Endometrial microvascular endothelial cells (primary cell): ENCODE measurements at regions not wholly inside any gene's neighbourhood (a gene's known extent, or its start where the extent isn't known, plus 50 kb on each side); places are given as distances from the start of the nearest gene placed in this dataset.

ENCODE experiments used
- in situ Hi-C: cut with HindIII; loops from 2 replicates; pipeline ENCODE4 v1.10.0; 2017; ENCODE audit warnings: low sequenced_read_pairs, low pct_unique_long_range_greater_than_20kb; ENCODE audit errors: inconsistent ontology term

DNA sequence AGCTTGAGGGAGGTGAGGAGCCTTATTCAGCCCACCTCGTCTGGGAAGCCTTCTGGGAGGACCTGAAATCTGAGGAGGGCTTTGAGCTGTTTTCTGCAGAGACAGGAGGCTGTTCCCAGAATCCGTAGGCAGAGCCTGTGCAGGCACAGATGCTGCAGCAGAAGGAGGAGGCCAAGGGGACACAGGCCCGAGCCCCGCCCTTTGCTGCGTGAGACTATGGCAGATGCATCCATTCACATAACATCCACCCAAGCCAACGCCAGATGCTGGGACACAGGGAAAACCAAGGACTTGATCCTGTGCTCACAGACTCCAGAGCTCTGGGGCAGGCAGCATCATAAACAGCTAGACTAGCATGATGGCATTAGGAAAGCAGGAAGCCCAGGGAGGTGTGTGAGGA lies 98.2 kb downstream of the KCNF1 start:
- in situ Hi-C loops, result loop anchor here (10.0 kb wide), 1 partner anchor 55 kb away; no protein-coding TSS in a partner anchor

DNA sequence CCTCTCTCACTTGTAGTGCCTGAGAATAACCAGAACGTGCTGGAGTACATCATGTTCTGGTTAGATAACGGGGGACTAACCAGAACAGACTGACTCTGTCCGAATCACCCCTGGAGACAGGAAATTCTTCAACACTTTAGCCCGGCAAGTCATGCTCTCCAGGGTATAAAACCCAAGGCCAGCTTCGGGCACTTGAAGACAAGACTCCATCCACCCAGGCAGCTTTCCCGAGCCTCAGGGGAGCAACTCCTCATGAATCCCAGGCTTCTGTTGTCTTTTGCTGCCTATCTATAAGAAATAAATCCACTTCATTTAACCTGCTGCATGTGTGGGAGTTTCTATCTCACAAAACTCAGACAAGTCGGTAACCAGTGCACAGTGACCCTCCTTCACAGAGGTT lies 99.6 kb downstream of the KCNF1 start:
- in situ Hi-C loops, result no loop called here

DNA sequence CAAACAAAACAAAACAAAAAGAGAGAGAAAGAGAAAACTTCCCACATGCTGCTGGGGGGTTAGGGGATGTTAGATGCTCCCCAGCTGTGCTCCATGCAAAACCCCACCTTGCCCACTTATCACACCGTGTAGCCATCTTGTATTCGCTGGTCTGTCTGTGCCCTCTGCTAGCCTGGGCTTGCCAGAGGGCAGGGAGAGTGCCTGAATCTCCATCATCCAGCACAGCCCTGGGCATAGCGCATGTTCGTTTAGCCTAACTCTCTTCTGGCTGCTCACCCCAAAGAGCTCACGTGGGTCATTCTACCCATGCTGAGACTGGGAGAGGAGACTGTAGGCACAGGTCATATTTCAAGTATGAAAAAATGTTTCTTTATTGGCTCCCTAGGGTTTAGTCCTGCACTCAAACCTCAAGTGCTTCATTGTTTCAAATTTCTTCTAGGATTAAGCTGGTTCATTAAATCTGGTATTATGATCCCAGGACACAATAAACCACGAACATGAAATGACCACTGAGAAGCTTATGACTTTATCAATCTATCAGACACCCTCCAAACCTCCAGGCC lies 100.5 kb downstream of the KCNF1 start:
- in situ Hi-C loops, result no loop called here

DNA sequence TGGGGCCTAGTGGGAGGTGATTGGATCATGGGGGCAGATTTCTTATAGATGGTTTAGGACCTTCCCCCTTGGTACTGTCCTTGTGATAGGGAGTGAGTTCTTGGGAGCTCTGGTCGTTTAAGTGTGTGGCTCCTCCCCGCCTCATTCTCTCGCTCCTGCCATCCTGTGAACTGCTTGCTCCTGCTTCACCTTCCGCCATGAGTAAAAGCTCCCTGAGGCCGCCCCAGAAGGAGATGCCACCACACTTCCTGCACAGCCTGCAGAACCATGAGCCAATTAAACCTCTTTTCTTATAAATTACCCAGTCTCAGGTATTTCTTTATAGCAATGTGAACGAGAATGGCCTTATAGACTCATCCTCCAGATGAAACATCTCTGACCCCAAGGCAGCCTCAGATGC lies 101.5 kb downstream of the KCNF1 start:
- in situ Hi-C loops, result no loop called here

DNA sequence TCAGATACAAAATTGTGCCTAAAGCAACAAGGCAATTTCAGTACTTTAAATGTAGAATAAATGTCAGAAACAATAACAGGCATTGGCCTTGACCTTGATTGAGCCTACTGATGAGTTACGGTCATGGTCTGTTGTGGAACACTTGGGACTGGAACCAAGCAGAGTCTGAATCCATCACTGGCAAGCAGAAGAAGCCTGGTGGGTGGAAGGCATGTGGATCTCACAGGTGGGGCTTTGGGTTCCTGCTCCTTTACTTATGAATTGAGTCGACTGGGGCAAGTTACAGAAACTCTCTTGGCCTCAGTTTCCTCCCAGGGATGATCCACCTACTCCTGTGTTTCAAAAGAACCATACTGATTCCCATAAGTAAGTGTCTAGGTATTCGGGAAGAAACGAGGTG lies 102.3 kb downstream of the KCNF1 start:
- in situ Hi-C loops, result no loop called here

DNA sequence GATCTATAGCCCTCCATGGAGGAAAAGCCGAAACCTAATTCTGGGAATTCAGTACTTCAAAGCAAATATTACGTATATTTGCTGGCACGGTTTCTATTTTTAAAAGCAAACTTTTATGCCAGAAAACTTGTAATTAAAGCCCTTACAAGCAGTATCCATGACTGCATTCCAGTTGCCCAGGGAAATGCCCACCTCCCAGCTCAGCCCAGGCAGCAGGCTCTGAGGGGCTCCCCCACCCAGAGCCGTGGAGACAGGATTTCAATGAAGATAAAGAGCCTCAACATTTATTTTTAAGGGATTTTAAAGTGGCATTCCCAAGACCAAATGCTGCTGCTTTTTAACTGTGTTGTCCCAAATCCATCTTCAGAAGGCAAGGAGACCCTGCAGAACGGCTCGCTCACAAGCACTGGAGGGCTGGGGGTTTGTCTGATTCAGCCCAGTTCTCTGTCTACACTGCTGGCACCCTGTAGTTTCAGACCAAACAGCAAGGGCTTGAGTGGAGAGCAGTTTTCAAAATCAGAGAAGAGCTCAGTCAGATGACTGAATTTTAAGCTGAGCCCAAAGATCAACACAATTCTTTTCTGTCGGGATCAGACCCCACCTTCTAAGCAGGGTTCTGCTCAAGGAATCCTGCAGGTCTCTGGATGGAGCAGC lies 105.1 kb downstream of the KCNF1 start:
- in situ Hi-C loops, result no loop called here

DNA sequence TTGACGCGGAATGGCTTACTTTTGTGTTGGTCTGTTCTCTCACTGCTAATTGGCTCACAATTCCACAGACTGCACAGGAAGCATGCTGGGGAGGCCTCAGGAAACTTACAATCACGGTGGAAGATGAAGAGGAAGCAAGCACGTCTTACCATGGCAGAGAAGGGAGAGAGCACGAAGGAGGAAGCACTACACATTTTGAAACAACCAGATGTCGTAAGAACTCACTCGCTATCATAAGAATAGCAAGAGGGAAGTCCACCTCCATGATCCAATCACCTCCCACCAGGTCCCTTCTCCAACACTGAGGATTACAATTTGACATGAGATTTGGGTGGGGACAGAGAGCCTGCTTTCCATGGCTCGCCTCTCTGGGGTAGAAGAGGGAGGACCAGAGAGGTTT lies 106.2 kb downstream of the KCNF1 start:
- in situ Hi-C loops, result no loop called here

DNA sequence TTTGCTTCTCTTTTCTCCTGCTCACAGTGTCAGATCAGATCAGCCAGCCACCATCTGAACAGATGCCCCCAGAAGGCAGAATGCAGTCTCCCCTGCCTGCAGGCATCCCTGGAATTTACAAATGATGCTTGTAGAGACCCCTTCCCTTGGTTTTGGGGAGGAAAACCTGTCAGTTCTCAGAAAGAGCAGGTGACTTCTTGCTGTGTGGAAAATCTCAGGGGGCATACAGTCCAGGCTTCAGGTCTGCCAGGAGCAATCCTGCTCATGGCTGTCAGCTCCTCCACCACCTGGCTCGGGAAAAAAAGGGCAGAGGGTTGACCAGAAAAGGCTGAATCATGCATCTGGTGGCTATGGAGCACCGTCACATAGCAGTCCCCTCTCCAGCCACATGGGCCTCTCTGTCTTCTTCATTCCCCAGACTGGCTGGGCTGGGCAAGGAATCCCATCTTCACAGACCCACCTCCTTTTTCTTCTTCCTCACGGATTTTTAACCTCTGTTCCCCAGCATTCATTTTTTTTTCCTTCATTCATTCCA lies 107.0 kb downstream of the KCNF1 start:
- in situ Hi-C loops, result no loop called here

DNA sequence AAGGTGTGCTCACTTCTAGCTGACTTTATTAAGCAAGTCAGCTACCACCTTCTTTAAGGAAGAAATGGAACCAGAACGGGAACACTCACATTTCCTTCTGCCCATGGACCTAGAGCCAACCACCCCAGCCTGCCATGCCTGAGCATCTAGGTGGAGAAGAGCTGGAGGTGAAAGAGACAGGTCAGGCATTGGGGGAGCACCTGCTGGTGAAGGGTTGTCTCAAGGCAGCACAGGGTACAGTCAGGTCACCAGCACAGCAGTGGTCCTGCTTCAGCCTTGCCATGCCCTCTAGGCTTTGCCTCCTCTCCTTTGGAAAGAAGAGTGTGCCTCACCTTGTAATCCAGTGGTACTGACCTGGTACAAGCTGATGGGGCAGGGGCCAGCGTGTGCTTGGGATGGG lies 107.9 kb downstream of the KCNF1 start:
- in situ Hi-C loops, result no loop called here

DNA sequence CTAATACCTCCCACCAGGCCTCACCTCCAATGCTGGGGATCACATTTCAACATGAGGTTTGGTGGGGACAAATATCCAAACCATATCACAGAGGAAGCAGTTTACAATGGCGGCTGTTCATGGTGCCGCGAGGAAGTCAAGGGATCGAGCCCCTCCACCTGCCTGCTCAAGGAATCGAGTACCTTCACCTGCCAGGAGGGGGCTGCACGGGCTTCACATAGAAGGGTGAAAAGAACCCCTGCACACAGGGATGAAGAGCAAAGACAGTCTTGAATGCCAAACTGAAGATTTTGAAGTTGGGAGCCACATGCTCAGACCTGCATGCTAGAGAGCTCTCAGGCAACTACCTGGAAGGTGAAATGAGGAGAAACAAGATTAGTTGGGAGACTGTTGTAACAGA lies 110.3 kb downstream of the KCNF1 start:
- in situ Hi-C loops, result no loop called here

DNA sequence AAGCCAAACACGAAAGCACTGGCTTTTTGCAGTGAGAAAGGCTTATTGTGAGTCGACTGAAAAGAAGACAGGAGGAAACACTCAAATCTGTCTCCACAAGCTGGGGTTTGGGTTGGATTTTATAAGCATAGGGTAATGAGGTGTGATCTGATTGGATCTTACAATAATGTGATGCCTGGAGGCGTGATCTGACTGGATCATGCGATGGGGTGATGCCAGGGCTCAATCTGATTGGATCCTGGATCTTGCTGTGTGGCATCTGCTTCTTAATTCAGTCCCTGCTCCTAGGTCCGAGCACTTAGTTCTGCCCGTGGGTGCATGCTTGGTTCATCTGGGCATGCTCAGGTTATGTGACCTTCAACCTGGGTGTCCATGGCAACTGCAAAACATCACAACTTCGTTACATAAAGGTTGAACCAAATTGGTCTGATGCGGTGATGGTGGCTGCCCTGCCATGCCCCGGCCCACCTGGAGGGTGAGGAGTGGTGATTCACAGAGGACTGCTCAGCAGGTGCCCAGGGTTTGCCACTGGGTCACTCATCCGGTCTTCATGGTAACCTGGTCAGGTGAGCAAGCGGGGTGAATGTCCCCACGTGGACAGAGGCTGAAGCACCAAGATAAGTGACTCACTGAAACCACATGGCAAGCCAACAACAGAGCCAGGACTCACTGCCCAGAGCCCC lies 111.0 kb downstream of the KCNF1 start:
- in situ Hi-C loops, result no loop called here

DNA sequence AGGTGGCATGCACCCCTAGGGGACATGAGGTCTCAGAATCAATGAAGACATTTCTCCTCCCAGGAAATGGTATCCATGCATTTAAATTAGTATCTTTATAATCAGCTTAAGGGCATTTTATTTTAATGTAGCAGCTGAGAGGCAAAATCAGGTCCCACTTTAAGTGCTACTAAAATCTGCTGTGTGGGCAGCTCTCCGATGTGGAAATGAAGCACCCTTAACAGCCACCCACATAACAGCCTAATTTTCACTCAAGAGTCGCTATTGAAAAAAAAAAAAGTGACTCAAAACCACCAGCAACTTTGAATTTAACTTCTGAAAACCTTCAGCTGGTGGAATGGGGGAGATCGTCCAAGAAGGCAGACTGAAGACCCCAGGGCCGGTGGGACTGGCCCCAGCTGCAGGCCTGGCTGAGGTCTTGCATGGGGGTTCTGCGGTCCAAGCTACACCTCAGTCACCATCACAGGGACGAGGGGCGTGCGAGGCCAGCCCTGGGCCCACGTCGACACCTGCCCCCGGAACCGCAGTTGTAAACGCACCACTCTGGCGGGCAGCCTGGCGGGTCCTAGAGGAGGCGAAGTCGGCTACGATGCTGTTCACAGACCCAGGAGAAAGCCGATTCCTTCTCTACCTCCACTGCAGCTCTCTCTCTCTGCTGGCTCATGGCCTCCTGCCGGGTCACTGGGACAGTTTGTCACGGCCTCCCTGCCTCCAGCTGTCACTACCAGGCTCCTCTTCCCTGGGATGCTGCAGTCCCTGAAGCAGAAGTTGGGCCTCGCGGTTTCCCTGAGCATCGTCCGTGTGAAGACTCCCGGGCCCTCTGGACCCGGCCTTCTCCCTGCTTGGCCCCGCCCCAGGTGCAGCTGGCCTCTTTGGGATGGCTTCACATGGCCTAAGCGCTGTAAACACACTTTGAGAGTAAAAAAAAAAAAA lies 111.9 kb downstream of the KCNF1 start:
- in situ Hi-C loops, result no loop called here

DNA sequence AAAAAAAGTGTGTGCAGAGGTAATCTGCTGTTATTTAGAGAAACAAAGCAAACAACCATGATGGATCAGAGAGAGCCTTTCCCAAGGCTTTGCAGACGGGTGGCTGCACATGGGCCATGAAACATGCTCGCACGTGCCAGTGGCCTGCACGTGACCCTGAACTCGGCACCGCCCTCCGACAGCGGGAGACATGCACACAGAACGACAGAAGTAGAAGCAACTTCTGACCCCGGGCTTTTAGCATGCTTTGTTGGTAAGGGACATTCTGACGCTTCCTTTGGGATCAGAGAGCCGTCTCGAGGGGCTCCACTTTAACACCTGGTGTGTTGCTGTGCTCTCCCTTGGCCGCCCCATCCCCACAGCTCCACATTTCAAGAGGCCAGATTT lies 112.5 kb downstream of the KCNF1 start:
- in situ Hi-C loops, result no loop called here

DNA sequence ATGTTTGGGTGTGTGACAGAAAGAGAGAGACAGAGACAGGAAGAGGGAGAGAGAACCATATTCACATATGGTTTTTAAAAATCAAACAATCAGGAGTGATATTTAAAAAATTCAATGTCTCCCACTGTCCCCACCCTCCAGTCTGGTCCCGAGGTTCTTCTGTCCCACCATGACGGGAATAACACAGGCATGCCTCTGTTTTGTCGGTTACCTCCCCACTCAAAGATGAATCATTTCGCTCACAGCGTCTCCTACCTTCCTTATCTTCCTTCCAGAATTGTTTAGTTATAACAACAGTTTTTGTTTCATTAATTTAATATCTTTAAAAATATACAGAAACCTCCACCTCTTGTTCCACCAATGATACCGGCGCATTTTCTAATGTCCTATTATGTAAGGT lies 113.0 kb downstream of the KCNF1 start:
- in situ Hi-C loops, result no loop called here

DNA sequence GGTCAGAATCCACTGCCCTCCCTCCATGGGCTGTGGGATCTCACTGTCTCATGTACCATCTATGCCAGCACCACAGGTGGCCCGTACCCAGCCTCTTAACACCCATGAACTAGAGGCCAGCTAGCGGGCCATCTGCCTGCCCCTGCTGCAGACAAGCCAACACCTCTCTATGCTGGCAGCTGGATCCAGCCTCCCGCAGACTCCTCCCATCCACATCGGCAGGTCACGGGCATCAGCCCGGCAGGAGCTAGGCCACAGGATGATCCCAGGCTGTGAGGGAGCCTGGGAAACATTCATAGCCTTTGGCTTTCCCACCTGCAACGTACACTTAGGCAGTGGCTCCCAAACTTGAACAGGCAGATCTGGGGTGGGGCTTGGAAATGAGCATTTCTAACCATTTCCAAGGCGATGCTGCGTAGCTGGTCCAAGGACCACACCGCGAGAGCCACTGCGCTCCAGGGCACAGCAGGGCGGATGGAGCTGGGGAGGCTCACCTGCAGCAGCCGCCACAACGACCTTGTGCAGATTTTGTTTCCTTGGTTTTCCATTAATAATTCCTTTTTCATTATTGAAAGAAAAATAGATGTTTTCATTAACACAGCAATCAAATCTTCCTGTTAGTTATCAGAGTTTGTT lies 114.7 kb downstream of the KCNF1 start:
- in situ Hi-C loops, result no loop called here

DNA sequence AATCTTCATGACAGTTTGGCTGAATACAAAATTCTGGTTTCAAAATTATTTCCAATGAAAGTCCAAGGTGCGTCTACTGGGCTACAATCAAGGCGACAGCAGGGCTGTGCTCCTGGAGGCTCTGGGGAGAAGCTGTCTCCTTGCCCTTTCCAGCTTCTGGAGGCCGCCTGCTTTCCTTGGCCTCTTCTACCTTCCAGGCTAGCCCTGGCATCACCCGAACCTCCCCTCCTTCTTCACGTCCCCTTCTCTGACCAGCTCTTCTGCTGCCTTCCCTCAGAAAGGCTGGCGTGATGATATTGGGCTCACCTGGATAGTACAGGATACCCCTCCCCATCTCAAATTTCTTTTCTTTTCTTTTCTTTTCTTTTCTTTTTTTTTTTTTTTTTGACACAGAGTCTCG lies 115.5 kb downstream of the KCNF1 start:
- in situ Hi-C loops, result no loop called here

DNA sequence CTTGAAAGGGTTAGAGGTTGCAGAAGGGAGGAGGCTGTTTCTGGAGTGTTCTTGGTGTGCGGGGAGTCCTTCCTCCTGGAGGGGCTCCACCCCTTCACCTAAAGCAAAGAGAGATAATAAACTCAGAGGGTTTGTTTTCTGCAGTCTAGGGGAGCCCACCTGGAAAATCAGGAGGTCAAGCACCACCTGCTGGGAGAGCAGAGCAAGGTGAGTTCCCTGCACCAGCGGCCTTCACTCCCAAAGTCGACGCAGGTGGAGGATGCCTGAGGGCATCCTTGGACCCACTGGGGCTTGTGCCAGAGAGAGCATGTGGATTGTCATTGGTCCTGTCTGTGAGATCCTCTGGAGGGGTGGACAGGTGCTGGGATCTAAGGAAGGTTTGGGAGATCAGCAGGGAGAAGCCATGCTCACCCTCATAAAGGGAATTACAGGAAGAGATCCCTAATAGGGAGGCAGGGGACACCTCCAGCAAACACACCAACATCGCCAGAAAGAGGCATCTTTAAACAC lies 116.7 kb downstream of the KCNF1 start:
- in situ Hi-C loops, result no loop called here

DNA sequence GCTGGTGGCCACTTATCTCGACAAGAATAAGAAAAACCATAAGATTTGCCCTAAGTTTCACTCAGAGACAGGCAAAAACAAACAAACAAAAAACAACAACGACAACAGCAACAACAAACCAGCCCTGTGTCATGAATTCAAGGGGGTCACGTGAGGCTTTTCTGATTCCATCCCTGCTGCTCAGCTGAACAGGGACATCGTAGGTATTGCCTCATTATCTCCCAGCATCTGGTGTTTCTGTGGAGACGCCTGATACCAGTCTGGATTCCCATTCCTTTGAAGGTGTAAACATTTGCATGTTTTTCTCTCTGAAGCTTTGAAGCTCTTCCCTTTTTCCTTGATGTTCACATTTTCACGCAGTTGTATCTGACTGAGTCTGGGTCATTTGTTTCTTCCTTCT lies 117.4 kb downstream of the KCNF1 start:
- in situ Hi-C loops, result no loop called here

DNA sequence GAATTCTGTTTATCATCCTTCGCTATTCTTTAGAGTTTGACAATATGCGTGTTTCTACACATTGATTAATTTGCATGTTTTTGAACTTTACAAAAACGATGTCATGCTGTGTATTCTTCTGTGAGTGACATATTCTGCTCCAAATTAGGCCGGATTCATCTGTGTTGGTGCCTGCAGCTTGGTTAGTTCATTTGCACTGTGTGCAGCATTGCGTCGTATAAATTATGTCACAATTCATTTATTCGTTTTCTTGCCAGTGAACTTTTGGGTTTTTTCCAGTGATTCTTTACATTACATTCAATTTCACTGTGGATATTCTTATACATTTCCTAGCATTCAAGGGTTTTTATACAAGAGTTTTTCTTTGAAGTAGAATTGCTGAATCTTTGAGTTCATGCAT lies 118.3 kb downstream of the KCNF1 start:
- in situ Hi-C loops, result no loop called here
